Right cardiac atrium (tissue), 5 donors: ENCODE measurements at regions not wholly inside any gene's neighbourhood (a gene's known extent, or its start where the extent isn't known, plus 50 kb on each side); places are given as distances from the start of the nearest gene placed in this dataset.
A peak's percentile ranks its signal among the peaks of the same experiment; 100 is the strongest.
"Not testable (repeated sequence)": the region's sequence is repeated elsewhere in the genome, so short reads cannot be mapped to it uniquely, and the experiment has no call there.

Experiments
- ATAC-seq, 2 donors: fragments of 200-7000 bp; cut with Tn5 transposase; one replicate each; pipeline versions ENCODE4 v1.8.0 to v1.9.1; 2020; ENCODE audit warnings: moderate library complexity in 2 of 2, mild to moderate bottlenecking in 1 of 2
- DNase-seq, 3 donors: peaks; one replicate each; pipeline ENCODE4 v3.0.0-alpha.2; 2020
- H3K27ac ChIP-seq: one replicate; pipeline ENCODE4 v1.5.1; 2013; ENCODE audit warnings: mild to moderate bottlenecking, low read length, control low read depth, moderate library complexity
- H3K27me3 ChIP-seq: one replicate; pipeline ENCODE4 v1.6.1; 2013; ENCODE audit not compliant: control insufficient read depth, insufficient read depth
- H3K4me1 ChIP-seq: one replicate; pipeline ENCODE4 v1.6.1; 2013; ENCODE audit warnings: low read length; ENCODE audit not compliant: control insufficient read depth, insufficient read depth
- H3K4me3 ChIP-seq: one replicate; pipeline ENCODE4 v1.5.1; 2013; ENCODE audit warnings: low read length, control low read depth
- H3K9me3 ChIP-seq: one replicate; pipeline ENCODE4 v1.6.1; 2013; ENCODE audit warnings: low read length; ENCODE audit not compliant: control insufficient read depth
- WGBS: extraction: QIAGEN DNeasy Blood & Tissue Kit; methylation state at CpG from one replicate; pipeline ENCODE4 v1.1.7; 2013; 5-methylcytosine and 5-hydroxymethylcytosine counted together
- intact Hi-C, 4 donors: fragments of 100-400 bp; cut with DNase I; formaldehyde crosslinking; loops; one replicate each; pipeline versions ENCODE4 v1.11.0 to v1.14.0; 2022 to 2023
- donor health status: healthy with polysubstance abuse.
- donor health status: DM: no; HTN: yes; CAD: no.
- donor health status: DM: no; HTN: no; CAD: no.
- donor health status: DM: no; HTN: yes; CAD: no; lungs with severe emphysema.
- donor health status: DM: yes; HTN: yes; CAD: no.

GRCh38 chr6:167409079-167409478 lies 84.2 kb downstream of the TTLL2 start:
- ATAC-seq (no peak), DNase-seq (no peak)
- H3K4me3 ChIP-seq = no peak overlapping the region
- no peaks in the 10 kb centered on the region for H3K4me1 ChIP-seq
- H3K27me3 ChIP-seq = no peaks in the 10 kb centered on the region
- WGBS = 86% methylated on average over 11 of the region's 11 CpGs
- no peaks in the 10 kb centered on the region for H3K9me3 ChIP-seq
- H3K27ac ChIP-seq = no peak overlapping the region
- intact Hi-C loops = no loop called here

- 90% methylated on average over 6 of the region's 6 CpGs for WGBS
These were observed 84.8 kb downstream of the TTLL2 start for GRCh38 chr6:167409694-167410093.

GRCh38 chr6:167410462-167410861 lies 85.6 kb downstream of the TTLL2 start:
- intact Hi-C loops = no loop called here

More at GRCh38 chr6:167409694-167410093, 84.8 kb downstream of the TTLL2 start:
- ATAC-seq (peak in 1 of 2 donors; percentile 20), DNase-seq (no peak)
- Histone ChIP-seq H3K27ac (no peak overlapping the region), H3K27me3 (no peaks in the 10 kb centered on the region), H3K4me3 (no peak overlapping the region), H3K4me1 (no peaks in the 10 kb centered on the region), H3K9me3 (no peaks in the 10 kb centered on the region)
- intact Hi-C loops = no loop called here

GRCh38 chr6:167412506-167412905 lies 87.6 kb downstream of the TTLL2 start:
- H3K27me3 ChIP-seq = no peaks in the 10 kb centered on the region
- no peak overlapping the region for H3K4me3 ChIP-seq
- no peaks in the 10 kb centered on the region for H3K9me3 ChIP-seq
- no peaks in the 10 kb centered on the region for H3K4me1 ChIP-seq
- no peak for DNase-seq
- ATAC-seq = no peak
- intact Hi-C loops = no loop called here
- no peak overlapping the region for H3K27ac ChIP-seq
- WGBS = 46% methylated on average over 5 of the region's 5 CpGs

More at GRCh38 chr6:167410462-167410861, 85.6 kb downstream of the TTLL2 start:
- ATAC-seq (no peak), DNase-seq (no peak)
- Histone ChIP-seq H3K27me3 (no peaks in the 10 kb centered on the region), H3K4me3 (no peak overlapping the region), H3K27ac (no peak overlapping the region), H3K9me3 (no peaks in the 10 kb centered on the region), H3K4me1 (no peaks in the 10 kb centered on the region)
- 74% methylated on average over 9 of the region's 9 CpGs for WGBS

- 89% methylated on average over 18 of the region's 18 CpGs for WGBS
- Histone ChIP-seq H3K27me3 (no peaks in the 10 kb centered on the region), H3K9me3 (no peaks in the 10 kb centered on the region), H3K27ac (no peak overlapping the region), H3K4me1 (no peaks in the 10 kb centered on the region), H3K4me3 (no peak overlapping the region)
- ATAC-seq (peak in 1 of 2 donors; percentile 19), DNase-seq (no peak)
- intact Hi-C loops = no loop called here
These were observed 90.6 kb downstream of the TTLL2 start for GRCh38 chr6:167415441-167415961.

GRCh38 chr6:167416676-167417430 lies 92.0 kb downstream of the TTLL2 start:
- intact Hi-C loops = no loop called here
- ATAC-seq (no peak), DNase-seq (no peak)
- Histone ChIP-seq H3K4me3 (no peak overlapping the region), H3K9me3 (no peaks in the 10 kb centered on the region), H3K27ac (no peak overlapping the region), H3K4me1 (no peaks in the 10 kb centered on the region), H3K27me3 (no peaks in the 10 kb centered on the region)
- 67% methylated on average over 12 of the region's 12 CpGs for WGBS

- ATAC-seq = no peak
- no peak overlapping the region for H3K4me3 ChIP-seq
- H3K27ac ChIP-seq = no peak overlapping the region
- no peak for DNase-seq
- no peaks in the 10 kb centered on the region for H3K9me3 ChIP-seq
- H3K27me3 ChIP-seq = no peaks in the 10 kb centered on the region
- H3K4me1 ChIP-seq = no peaks in the 10 kb centered on the region
- intact Hi-C loops = no loop called here
- WGBS = 53% methylated on average over 12 of the region's 12 CpGs
These were observed 95.3 kb downstream of the TTLL2 start for GRCh38 chr6:167420177-167420576.

GRCh38 chr6:167420858-167421766 lies 96.2 kb downstream of the TTLL2 start:
- H3K4me1 ChIP-seq = no peaks in the 10 kb centered on the region
- no peak for DNase-seq
- WGBS = 74% methylated on average over 39 of the region's 39 CpGs
- H3K27me3 ChIP-seq = no peaks in the 10 kb centered on the region
- H3K9me3 ChIP-seq = no peaks in the 10 kb centered on the region
- ATAC-seq = peak in 1 of 2 donors; percentile 47
- intact Hi-C loops = no loop called here
- H3K27ac ChIP-seq = no peak overlapping the region
- H3K4me3 ChIP-seq = no peak overlapping the region

- H3K4me1 ChIP-seq, DNase-seq, ATAC-seq, H3K4me3 ChIP-seq, intact Hi-C loops, H3K27me3 ChIP-seq, H3K27ac ChIP-seq, H3K9me3 ChIP-seq: not testable (repeated sequence)
- WGBS = 96% methylated on average over 12 of the region's 36 CpGs
These were observed 97.1 kb downstream of the TTLL2 start for GRCh38 chr6:167421944-167422343.

- ATAC-seq (no peak), DNase-seq (peak in 1 of 3 donors; percentile 56)
- no peaks in the 10 kb centered on the region for H3K27me3 ChIP-seq
- no peaks in the 10 kb centered on the region for H3K4me1 ChIP-seq
- no peaks in the 10 kb centered on the region for H3K9me3 ChIP-seq
- no peak overlapping the region for H3K4me3 ChIP-seq
- 97% methylated on average over 23 of the region's 23 CpGs for WGBS
- intact Hi-C loops = no loop called here
- no peak overlapping the region for H3K27ac ChIP-seq
These were observed 98.0 kb downstream of the TTLL2 start for GRCh38 chr6:167422934-167423333.
